ENCODE measurements at regions not wholly inside any gene's neighbourhood (a gene's known extent, or its start where the extent isn't known, plus 50 kb on each side); places are given as distances from the start of the nearest gene placed in this dataset.

DNA sequence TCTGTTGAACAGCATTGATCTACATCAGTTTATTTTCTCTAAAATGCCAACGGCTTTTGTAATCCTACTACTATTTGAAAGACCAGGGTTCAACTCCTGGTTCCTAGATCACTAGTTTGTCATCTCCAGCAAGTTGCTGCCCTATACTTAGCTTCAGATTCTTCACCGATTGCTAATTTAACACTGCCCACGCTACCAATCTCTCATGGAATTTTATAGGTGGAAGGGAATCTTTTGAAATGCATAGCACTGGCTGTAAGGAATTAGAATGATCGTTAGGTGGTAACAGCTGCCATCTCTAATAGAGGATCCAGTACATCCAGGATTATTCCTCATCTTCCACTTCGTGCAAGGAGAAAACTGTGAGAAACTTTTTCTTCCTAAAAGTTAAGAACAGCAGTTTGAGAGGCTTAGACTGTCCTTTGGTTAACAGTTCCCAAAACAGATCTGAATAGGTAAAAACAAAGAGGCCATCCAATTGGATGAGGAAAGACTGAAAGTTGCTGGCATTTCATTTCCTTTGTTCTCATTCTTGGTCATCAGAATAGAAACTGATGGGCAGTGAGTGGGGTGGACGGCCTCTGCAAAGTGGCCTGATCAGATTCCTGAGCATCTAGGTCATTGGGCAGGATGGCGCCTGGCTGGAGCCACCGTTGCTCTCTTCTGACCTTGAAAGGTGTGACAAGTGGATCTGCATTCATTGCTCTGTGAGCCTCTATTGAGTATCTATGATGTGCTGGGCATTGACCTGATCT, 236.3 kb upstream of the SORL1-AS1 start:
- TF ChIP-seq, protein P1, sequence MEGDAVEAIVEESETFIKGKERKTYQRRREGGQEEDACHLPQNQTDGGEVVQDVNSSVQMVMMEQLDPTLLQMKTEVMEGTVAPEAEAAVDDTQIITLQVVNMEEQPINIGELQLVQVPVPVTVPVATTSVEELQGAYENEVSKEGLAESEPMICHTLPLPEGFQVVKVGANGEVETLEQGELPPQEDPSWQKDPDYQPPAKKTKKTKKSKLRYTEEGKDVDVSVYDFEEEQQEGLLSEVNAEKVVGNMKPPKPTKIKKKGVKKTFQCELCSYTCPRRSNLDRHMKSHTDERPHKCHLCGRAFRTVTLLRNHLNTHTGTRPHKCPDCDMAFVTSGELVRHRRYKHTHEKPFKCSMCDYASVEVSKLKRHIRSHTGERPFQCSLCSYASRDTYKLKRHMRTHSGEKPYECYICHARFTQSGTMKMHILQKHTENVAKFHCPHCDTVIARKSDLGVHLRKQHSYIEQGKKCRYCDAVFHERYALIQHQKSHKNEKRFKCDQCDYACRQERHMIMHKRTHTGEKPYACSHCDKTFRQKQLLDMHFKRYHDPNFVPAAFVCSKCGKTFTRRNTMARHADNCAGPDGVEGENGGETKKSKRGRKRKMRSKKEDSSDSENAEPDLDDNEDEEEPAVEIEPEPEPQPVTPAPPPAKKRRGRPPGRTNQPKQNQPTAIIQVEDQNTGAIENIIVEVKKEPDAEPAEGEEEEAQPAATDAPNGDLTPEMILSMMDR (IDR thresholded peaks at IDR 0.05), result no peak
- TF ChIP-seq POLR2A (IDR thresholded peaks at IDR 0.05), result no peak
